Ovary (tissue), 3 donors: ENCODE measurements at regions not wholly inside any gene's neighbourhood (a gene's known extent, or its start where the extent isn't known, plus 50 kb on each side); places are given as distances from the start of the nearest gene placed in this dataset.

Experiments used
- CTCF ChIP-seq, 3 donors: fragments of 450-650 bp in 2 of 3; fragments of 200-600 bp in 1 of 3; IDR thresholded peaks; one replicate each; pipeline versions ENCODE4 v1.5.1 to v1.8.0; 2016 to 2022; ENCODE audit warnings: antibody characterized with exemption in 3 of 3, mild to moderate bottlenecking in 1 of 3
- EP300 ChIP-seq: sonication (generic); formaldehyde crosslinking; IDR thresholded peaks from one replicate; pipeline ENCODE4 v1.6.1; 2017; ENCODE audit warnings: antibody characterized with exemption
- POLR2A ChIP-seq: fragments of 450-650 bp; IDR thresholded peaks from one replicate; pipeline ENCODE4 v1.6.1; 2017; ENCODE audit warnings: antibody characterized with exemption, mild to moderate bottlenecking, moderate library complexity
- donor health status: DM: no; HTN: no; CAD: no.

- TF ChIP-seq CTCF (IDR thresholded peaks at IDR 0.05) (no peak), EP300 (no peak), POLR2A (no peak)
Measured at GRCh38 chr5:104569621-104570020, 1007.0 kb upstream of the NUDT12 start.
